Kidney epithelial cell (primary cell): ENCODE measurements at regions not wholly inside any gene's neighbourhood (a gene's known extent, or its start where the extent isn't known, plus 50 kb on each side); places are given as distances from the start of the nearest gene placed in this dataset.
"Not testable (repeated sequence)": the region's sequence is repeated elsewhere in the genome, so short reads cannot be mapped to it uniquely, and the experiment has no call there.

ENCODE experiments used
- DNase-seq: peaks from one replicate; pipeline ENCODE4 v3.0.0-alpha.2; 2010; ENCODE audit warnings: low read depth
- H3K27me3 ChIP-seq: 2 replicates; pipeline ENCODE4 v1.6.0; 2011; ENCODE audit warnings: low read length; ENCODE audit not compliant: control insufficient read depth, insufficient read depth
- H3K36me3 ChIP-seq: 2 replicates; pipeline ENCODE4 v1.5.1; 2011; ENCODE audit warnings: low read length; ENCODE audit not compliant: control insufficient read depth, insufficient read depth
- H3K4me3 ChIP-seq: 2 replicates; pipeline ENCODE4 v1.5.1; 2011; ENCODE audit warnings: low read depth, mild to moderate bottlenecking, control low read depth, low read length
- TF ChIP-seq, protein P1 (sequence below): IDR thresholded peaks from 2 replicates; pipeline ENCODE4 v1.5.1; 2011; ENCODE audit warnings: mild to moderate bottlenecking, moderate library complexity, low read length, control low read depth, inconsistent platforms; ENCODE audit not compliant: insufficient read depth, poor library complexity, severe bottlenecking

DNA sequence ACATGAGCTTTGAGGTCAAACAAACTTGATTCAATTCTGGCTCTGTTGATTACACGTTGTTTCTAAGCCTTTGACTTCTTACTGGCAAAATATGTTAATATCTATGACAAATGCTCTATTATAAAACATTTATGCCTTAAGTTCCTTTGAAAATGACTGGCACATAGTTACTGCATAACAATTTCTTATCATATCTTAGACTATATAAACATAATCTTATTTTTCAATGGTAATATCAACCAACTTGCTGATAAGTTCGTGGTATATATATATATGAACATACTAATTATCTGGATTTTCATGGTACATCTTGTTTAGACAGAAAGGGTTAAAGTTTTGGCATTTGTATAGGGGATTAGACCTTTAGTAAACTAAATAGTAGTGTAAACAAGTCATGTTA, 645.6 kb upstream of the ZNF804A start:
- Histone ChIP-seq H3K27me3 (no peaks in the 10 kb centered on the region), H3K36me3 (no peaks in the 10 kb centered on the region), H3K4me3 (no peak overlapping the region)
- no peak for DNase-seq
- TF ChIP-seq, protein P1, sequence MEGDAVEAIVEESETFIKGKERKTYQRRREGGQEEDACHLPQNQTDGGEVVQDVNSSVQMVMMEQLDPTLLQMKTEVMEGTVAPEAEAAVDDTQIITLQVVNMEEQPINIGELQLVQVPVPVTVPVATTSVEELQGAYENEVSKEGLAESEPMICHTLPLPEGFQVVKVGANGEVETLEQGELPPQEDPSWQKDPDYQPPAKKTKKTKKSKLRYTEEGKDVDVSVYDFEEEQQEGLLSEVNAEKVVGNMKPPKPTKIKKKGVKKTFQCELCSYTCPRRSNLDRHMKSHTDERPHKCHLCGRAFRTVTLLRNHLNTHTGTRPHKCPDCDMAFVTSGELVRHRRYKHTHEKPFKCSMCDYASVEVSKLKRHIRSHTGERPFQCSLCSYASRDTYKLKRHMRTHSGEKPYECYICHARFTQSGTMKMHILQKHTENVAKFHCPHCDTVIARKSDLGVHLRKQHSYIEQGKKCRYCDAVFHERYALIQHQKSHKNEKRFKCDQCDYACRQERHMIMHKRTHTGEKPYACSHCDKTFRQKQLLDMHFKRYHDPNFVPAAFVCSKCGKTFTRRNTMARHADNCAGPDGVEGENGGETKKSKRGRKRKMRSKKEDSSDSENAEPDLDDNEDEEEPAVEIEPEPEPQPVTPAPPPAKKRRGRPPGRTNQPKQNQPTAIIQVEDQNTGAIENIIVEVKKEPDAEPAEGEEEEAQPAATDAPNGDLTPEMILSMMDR, result no peak

DNA sequence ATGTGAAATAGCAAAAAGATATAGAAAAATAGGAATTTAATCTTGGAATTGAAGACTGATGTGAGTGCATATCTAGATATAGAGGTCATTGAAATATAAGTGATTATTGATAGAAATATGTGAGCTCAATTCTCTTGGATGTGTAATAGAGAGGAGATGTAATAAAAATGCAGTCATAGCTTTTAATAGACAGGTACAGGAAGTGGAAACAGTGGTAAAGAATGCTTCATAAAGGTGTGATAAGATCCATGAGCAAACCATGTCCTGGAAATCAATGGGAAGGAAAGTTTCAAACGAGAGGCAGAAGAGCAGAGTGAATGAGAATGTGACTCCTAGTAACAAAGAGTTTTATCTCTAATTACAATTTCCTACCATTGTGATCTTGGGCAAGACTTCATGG, 634.7 kb upstream of the ZNF804A start:
- H3K27me3 ChIP-seq, result no peaks in the 10 kb centered on the region
- H3K4me3 ChIP-seq, result no peak overlapping the region
- DNase-seq, result no peak
- no peaks in the 10 kb centered on the region for H3K36me3 ChIP-seq
- TF ChIP-seq, protein P1, result no peak

DNA sequence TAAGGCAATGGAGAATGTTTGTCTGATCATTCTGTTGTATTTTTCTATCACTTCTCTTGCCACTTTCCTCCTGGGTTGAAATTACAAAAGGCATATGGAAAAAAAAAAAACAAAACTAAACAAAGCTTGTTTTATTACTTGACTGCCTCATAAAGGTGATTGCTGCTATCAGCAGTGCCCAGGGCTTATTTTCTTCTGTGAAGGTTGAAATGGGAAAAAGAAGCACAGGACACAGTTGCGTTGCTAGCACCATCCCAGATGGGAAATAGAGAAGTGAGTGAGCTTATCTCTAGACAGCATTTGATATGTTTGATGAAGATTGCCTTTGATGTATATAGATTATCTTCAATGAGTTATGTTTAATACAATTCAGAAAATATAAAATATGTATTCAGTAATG, 633.8 kb upstream of the ZNF804A start:
- no peak for DNase-seq
- TF ChIP-seq, protein P1, result no peak

DNA sequence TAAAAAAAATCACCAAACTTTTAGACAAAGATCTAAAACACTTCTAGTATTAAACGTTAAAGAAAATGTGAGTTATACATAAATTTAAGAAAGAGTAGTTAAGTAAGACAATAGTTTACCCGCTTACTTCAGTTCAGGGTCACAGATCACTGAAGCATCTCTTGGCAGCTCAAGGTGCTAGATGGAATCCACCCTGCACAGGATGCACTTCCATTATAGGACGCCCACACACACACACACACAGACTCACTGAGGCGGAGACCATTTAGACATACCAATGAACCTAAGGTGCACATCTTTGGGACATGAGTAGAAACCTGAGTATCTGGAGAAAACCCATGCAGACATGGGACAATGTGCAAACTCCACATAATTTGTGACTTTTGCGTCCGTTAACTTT, 630.6 kb upstream of the ZNF804A start:
- Histone ChIP-seq H3K36me3 (no peaks in the 10 kb centered on the region), H3K4me3 (no peak overlapping the region), H3K27me3 (no peaks in the 10 kb centered on the region)
- no peak for DNase-seq
- TF ChIP-seq, protein P1, result no peak

More for the DNA sequence above, 633.8 kb upstream of the ZNF804A start:
- no peaks in the 10 kb centered on the region for H3K27me3 ChIP-seq
- no peaks in the 10 kb centered on the region for H3K36me3 ChIP-seq
- no peak overlapping the region for H3K4me3 ChIP-seq

DNA sequence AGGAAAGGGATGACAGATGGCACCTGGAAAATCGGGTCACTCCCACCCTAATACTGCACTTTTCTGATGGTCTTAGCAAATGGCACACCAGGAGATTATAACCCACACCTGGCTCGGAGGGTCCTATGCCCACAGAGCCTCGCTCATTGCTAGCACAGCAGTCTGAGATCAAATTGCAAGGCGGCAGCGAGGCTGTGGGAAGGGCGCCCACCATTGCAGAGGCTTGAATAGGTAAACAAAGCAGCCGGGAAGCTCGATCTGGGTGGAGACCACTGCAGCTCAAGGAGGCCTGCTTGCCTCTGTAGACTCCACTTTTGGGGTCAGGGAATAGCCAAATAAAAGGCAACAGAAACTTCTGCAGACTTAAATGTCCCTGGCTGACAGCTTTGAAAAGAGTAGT, 622.7 kb upstream of the ZNF804A start:
- H3K4me3 ChIP-seq, H3K27me3 ChIP-seq, DNase-seq, H3K36me3 ChIP-seq: not testable (repeated sequence)

DNA sequence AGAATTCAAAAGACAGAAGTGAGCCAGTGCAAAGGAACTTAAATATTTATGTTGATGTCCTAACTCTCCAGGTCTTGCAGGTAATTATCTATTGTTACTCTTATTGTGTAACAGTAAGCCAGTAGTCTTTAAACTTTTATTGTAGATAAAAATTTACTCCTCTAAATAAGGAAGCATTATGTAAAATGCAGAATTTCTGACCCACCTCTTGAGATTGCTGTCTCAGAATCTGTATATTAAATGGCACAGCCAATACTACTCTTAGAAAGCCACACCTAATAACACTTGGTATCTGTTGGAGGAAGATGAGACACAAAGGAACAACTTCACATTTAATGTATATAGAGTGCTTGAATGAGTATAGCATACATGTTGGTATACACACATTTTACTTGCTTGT, 613.5 kb upstream of the ZNF804A start:
- no peak for DNase-seq
- H3K4me3 ChIP-seq, result no peak overlapping the region
- H3K27me3 ChIP-seq, result no peaks in the 10 kb centered on the region

More for the DNA sequence above, 613.5 kb upstream of the ZNF804A start:
- TF ChIP-seq, protein P1, result no peak
- no peaks in the 10 kb centered on the region for H3K36me3 ChIP-seq
